Dermis blood vessel endothelial cell (primary cell): ENCODE measurements at regions not wholly inside any gene's neighbourhood (a gene's known extent, or its start where the extent isn't known, plus 50 kb on each side); places are given as distances from the start of the nearest gene placed in this dataset.
"Not testable (repeated sequence)": the region's sequence is repeated elsewhere in the genome, so short reads cannot be mapped to it uniquely, and the experiment has no call there.

ENCODE experiments used
- DNase-seq: peaks from one replicate; pipeline ENCODE4 v3.0.0; 2010

- DNase-seq: not testable (repeated sequence)
These were observed 65.0 kb downstream of the CCDC201 start for GRCh38 chr7:45807832-45808231.

GRCh38 chr7:45802214-45802613 is 70.7 kb downstream of the CCDC201 start:
- DNase-seq: peak; percentile 11

GRCh38 chr7:45797264-45797663 is 75.6 kb downstream of the CCDC201 start:
- not testable (repeated sequence) for DNase-seq

- DNase-seq: not testable (repeated sequence)
These were observed 83.2 kb downstream of the CCDC201 start for GRCh38 chr7:45789641-45790040.

GRCh38 chr7:45785724-45786123 is 87.2 kb downstream of the CCDC201 start:
- not testable (repeated sequence) for DNase-seq

GRCh38 chr7:45784775-45785174 is 88.1 kb downstream of the CCDC201 start:
- not testable (repeated sequence) for DNase-seq
